GM12878 (cell line): ENCODE measurements at regions not wholly inside any gene's neighbourhood (a gene's known extent, or its start where the extent isn't known, plus 50 kb on each side); places are given as distances from the start of the nearest gene placed in this dataset.

ENCODE experiments used
- ATAC-seq: fragments of 200-7000 bp; cut with Tn5 transposase; 3 replicates; pipeline ENCODE4 v1.9.1; 2020; ENCODE audit warnings: mild to moderate bottlenecking, moderate library complexity
- BruUV-seq: library from RNA; stranded (reverse); fragments of 400-500 nt; replicated peaks from 2 replicates; lab custom pipeline; 2021; lab: Mats Ljungman, UMichigan
- CTCF ChIA-PET: fragments of 300-600 bp; sonication (Branson Sonifier 250); formaldehyde crosslinking; extraction: SDS; loops from one replicate; lab custom pipeline; 2021; ENCODE audit warnings: inconsistent platforms; lab: Yijun Ruan, JAX
- POLR2A ChIA-PET: fragments of 350-600 bp; formaldehyde crosslinking; extraction: SDS; loops from one replicate; lab custom pipeline; 2021; ENCODE audit warnings: inconsistent platforms; lab: Charles Lee
- RAD21 ChIA-PET: fragments of 300-600 bp; sonication (Branson Sonifier 250); formaldehyde crosslinking; loops from one replicate; lab custom pipeline; 2023; ENCODE audit warnings: antibody characterized with exemption; ENCODE audit not compliant: unreplicated experiment; lab: Charles Lee
- SMC1A ChIA-PET: fragments of 300-600 bp; sonication (Branson Sonifier 250); formaldehyde crosslinking; loops from one replicate; lab custom pipeline; 2023; ENCODE audit not compliant: unreplicated experiment, uncharacterized antibody; lab: Charles Lee
- DNase-seq: peaks from one replicate; pipeline ENCODE4 v3.0.0-alpha.2; 2011; ENCODE audit warnings: low read depth, low spot score
- FAIRE-seq: peaks from 3 replicates; lab custom pipeline; 2011; peaks lifted over from hg19 to GRCh38; lab: Jason Lieb, UNC
- H2AFZ ChIP-seq: 2 replicates; pipeline ENCODE4 v1.6.0; 2011; ENCODE audit warnings: low read depth, low read length, control low read depth; ENCODE audit not compliant: control insufficient read depth
- H3K27ac ChIP-seq: 2 replicates; pipeline ENCODE4 v1.5.1; 2011; ENCODE audit warnings: control low read depth; ENCODE audit not compliant: control insufficient read depth, insufficient read depth
- H3K27me3 ChIP-seq, 2 experiments: replicated peaks in 1 of 2; 2 replicates each; pipeline versions ENCODE4 v1.6.0 to v1.6.1; 2011; ENCODE audit warnings: low read length in 1 of 2; ENCODE audit not compliant: control insufficient read depth in 2 of 2, insufficient read depth in 2 of 2
- H3K36me3 ChIP-seq, 2 experiments: 2 replicates each; pipeline ENCODE4 v1.5.1; 2011; ENCODE audit warnings: low read length in 1 of 2; ENCODE audit not compliant: control insufficient read depth in 2 of 2, insufficient read depth in 2 of 2
- H3K4me1 ChIP-seq: 2 replicates; pipeline ENCODE4 v1.6.1; 2011; ENCODE audit warnings: mild to moderate bottlenecking, low read length, moderate library complexity, mixed read lengths; ENCODE audit not compliant: control insufficient read depth, insufficient read depth
- H3K4me2 ChIP-seq: 2 replicates; pipeline ENCODE4 v1.6.0; 2011; ENCODE audit warnings: control low read depth; ENCODE audit not compliant: control insufficient read depth, insufficient read depth
- H3K4me3 ChIP-seq: fragments of 200-600 bp; sonication (generic); 2 replicates; pipeline ENCODE4 v1.5.1; 2016
- H3K79me2 ChIP-seq: 2 replicates; pipeline ENCODE4 v1.6.0; 2011; ENCODE audit warnings: low read length; ENCODE audit not compliant: control insufficient read depth, insufficient read depth
- H3K9ac ChIP-seq: 2 replicates; pipeline ENCODE4 v1.8.0; 2011; ENCODE audit warnings: low read length, control low read depth, mixed read lengths; ENCODE audit not compliant: control insufficient read depth, insufficient read depth
- H3K9me3 ChIP-seq: replicated peaks from 3 replicates; pipeline ENCODE4 v1.5.1; 2011; ENCODE audit warnings: mild to moderate bottlenecking, low read length; ENCODE audit not compliant: control insufficient read depth, insufficient read depth
- H4K20me1 ChIP-seq: 2 replicates; pipeline ENCODE4 v1.6.0; 2011; ENCODE audit not compliant: control insufficient read depth, insufficient read depth
- CBFB ChIP-seq: IDR thresholded peaks from 2 replicates; pipeline ENCODE4 v1.6.1; 2016; ENCODE audit warnings: antibody characterized with exemption, low read depth
- FOXK2 ChIP-seq: fragments of 450-650 bp; IDR thresholded peaks from 2 replicates; pipeline ENCODE4 v1.6.1; 2017; ENCODE audit warnings: mild to moderate bottlenecking, moderate library complexity
- PAX5 ChIP-seq: IDR thresholded peaks from 2 replicates; pipeline ENCODE4 v1.6.1; 2011; ENCODE audit warnings: low read depth, low read length, borderline replicate concordance
- PBX3 ChIP-seq: IDR thresholded peaks from 2 replicates; pipeline ENCODE4 v1.6.1; 2011; ENCODE audit warnings: mild to moderate bottlenecking, low read depth, low read length, moderate library complexity; ENCODE audit not compliant: insufficient replicate concordance
- POU2F2 ChIP-seq: IDR thresholded peaks from 3 replicates; pipeline ENCODE4 v1.6.1; 2011; ENCODE audit warnings: low read depth, mild to moderate bottlenecking, low read length, borderline replicate concordance
- RELB ChIP-seq: fragments of 450-650 bp; IDR thresholded peaks from 2 replicates; pipeline ENCODE4 v1.6.1; 2017; ENCODE audit warnings: low read depth, mild to moderate bottlenecking, moderate library complexity
- WGBS: methylation state at CpG from one replicate; pipeline ENCODE4 v1.1.6; 2016; ENCODE audit warnings: low lambda C conversion rate; ENCODE audit not compliant: insufficient replicate concordance, insufficient coverage; ENCODE audit errors: missing lambda C conversion rate; 5-methylcytosine and 5-hydroxymethylcytosine counted together
- in situ Hi-C: fragments of 300-500 bp; cut with MboI; formaldehyde crosslinking; loops from 9 replicates; pipeline ENCODE4 v1.14.3; 2018; ENCODE audit warnings: mixed read lengths
- intact Hi-C: fragments of 100-400 bp; cut with micrococcal nuclease; formaldehyde crosslinking; loops from one replicate; pipeline ENCODE4 v1.14.2; 2022; ENCODE audit not compliant: unreplicated experiment

- Histone ChIP-seq H3K79me2 (no peaks in the 10 kb centered on the region), H3K27me3 (no peaks in the 10 kb centered on the region), H2AFZ (no peak overlapping the region), H3K9ac (no peak overlapping the region), H3K4me1 (no peaks in the 10 kb centered on the region), H3K4me2 (no peak overlapping the region), H4K20me1 (no peaks in the 10 kb centered on the region), H3K27ac (no peak overlapping the region), H3K9me3 (no peaks in the 10 kb centered on the region; the same call in 2 of the 3 replicates), H3K4me3 (no peak overlapping the region), H3K36me3 (no peaks in the 10 kb centered on the region)
- DNase-seq (no peak), FAIRE-seq (no peak), ATAC-seq (no peak)
- SMC1A ChIA-PET = no interaction called here
- POLR2A ChIA-PET = no interaction called here
- TF ChIP-seq FOXK2 (no peak), PBX3 (no peak), RELB (no peak), POU2F2 (no peak), CBFB (no peak), PAX5 (no peak)
- RAD21 ChIA-PET = no interaction called here
- in situ Hi-C loops (no loop called here), intact Hi-C loops (no loop called here)
- BruUV-seq = no TSS peak
- whole genome bisulfite sequencing = 35% methylated on average over 13 of the region's 14 CpGs
- CTCF ChIA-PET = no interaction called here
Measured at GRCh38 chr18:43482136-43482535, 204.8 kb upstream of the SYT4 start.
